HG03571 (cell line): ENCODE measurements at regions not wholly inside any gene's neighbourhood (a gene's known extent, or its start where the extent isn't known, plus 50 kb on each side); places are given as distances from the start of the nearest gene placed in this dataset.

ENCODE experiments used
- ATAC-seq: cut with Tn5 transposase; IDR thresholded peaks from one replicate; pipeline ENCODE4 v1.9.1; 2021; ENCODE audit not compliant: unreplicated experiment

GRCh38 chr14:104383996-104384775, 195.4 kb upstream of the C14orf180 start:
- no peak for ATAC-seq

- ATAC-seq, result no peak
Measured at GRCh38 chr14:104384776-104385071, 194.8 kb upstream of the C14orf180 start.

DNA sequence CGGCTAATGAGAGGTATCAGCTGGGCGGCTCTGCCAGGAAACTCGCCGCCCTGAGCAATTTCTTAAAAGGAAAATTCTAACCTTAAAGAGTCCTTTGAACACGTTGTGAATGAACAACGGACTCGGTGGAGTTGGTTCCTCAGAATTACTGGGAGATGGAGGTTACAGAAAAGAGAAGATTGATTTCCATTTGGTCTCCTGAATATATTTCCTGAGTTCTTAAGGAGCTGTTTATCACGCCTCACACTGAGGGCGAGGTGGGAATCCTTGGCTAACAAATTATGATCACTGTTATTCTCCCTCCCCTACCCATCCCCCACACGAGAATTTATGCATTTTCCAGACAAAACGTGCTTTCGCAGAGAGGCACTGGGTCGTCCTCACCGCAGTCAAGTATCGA, 194.5 kb upstream of the C14orf180 start:
- ATAC-seq, result no peak

- ATAC-seq, result no peak
Measured at GRCh38 chr14:104385531-104386101, 193.9 kb upstream of the C14orf180 start.

DNA sequence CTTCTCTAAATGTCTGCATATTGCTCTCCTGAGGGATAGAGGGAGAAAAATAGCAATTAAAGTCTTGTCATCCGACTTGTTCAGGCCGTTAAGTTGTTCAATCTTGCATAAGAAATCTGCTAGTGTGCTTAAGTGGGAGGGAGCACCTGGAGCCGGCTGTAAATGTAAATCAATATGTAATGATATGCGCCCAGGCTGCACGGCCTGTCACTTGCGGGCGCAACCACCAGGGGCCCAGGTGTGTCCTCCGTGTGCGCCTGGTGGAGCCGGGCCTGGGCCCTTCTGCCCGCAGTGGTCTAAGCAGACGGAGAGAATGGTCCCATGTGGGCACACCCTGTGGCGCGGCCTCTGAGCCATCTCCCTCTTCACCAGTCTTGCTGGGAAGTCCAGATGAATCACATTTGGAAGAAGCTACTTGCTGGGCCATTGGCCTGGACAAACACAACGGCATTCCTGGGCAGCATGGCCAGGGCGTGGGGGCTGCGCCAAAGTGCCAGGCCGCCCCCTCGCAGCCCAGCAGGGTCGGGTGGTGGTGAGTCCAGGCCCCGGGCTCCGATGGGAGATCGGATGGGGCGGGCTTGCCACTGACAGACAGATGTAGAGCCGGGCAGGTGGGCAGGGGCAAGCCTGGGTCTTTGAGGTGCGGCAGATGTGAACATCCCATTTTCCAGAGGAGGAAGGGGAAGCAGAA, 193.3 kb upstream of the C14orf180 start:
- ATAC-seq, result no peak

DNA sequence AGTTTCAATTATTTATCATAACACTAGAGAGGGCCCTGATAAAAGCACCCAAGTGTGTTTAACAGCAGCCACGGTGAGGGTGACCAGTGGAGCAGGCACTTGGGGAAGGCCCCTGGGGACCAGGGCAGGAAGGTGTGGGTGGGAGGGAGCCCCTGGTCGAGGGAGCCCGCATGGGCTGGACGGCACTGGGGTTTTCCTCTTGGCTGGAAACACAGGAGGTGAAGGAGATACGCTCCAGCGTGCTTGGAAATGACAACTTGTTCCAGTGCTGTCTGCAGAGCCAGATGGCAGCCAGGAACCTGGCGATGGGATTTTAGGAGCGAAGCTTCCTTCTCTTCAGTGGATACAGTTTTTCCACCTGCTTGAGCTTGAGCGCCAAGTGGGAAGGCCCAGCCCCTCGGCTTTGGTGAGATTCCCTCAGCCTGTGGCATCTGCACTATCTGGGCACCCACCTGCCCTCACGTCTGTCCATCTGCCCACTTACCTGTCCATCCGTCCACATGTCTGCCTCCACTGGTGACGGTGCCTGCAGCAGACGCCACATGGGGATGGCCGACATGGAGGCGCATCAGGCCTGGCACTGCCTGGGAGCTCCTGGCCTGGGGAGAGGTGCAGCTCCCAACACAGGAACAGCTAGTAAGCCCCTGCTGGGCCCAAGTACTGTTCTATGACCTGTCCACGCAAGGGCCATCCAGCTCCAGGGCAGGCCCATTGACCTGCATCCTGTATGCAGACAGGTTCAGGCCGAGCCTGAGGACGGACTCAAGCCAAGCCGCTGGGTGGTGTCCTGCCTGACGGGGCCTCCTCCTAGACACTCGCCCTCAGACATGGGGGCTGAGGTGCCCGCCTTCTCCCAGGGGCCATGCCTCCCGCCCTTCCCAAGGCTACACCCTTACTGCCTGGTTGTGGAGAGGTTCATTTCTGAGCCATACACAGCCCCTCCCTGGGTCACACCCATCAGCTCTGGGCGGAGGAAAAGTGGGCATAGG, 192.2 kb upstream of the C14orf180 start:
- no peak for ATAC-seq

DNA sequence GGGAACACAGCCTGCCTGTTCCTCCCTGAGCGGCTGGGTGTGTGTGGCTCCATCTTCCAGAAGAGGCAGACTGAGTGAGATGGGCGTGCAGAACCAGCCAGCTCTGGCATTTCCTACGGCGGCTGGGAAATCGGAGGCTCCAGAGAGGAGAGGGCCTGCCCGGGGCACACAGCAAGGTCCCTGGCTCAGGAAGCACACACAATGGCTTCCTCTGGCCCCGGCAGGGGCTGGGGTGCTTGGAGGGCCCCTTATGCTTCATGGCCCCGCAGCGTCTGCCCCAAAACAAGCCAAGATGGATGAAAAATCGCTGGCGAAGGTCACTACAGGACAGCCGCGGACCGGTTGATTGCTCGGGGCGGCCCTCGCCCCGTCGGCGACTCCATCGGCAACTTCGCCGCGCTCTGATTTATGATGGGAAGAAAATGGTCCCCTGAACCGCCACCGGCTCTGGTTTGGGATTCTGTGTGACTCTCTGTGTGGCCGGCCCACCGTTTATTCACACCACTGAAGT, 191.5 kb upstream of the C14orf180 start:
- no peak for ATAC-seq

DNA sequence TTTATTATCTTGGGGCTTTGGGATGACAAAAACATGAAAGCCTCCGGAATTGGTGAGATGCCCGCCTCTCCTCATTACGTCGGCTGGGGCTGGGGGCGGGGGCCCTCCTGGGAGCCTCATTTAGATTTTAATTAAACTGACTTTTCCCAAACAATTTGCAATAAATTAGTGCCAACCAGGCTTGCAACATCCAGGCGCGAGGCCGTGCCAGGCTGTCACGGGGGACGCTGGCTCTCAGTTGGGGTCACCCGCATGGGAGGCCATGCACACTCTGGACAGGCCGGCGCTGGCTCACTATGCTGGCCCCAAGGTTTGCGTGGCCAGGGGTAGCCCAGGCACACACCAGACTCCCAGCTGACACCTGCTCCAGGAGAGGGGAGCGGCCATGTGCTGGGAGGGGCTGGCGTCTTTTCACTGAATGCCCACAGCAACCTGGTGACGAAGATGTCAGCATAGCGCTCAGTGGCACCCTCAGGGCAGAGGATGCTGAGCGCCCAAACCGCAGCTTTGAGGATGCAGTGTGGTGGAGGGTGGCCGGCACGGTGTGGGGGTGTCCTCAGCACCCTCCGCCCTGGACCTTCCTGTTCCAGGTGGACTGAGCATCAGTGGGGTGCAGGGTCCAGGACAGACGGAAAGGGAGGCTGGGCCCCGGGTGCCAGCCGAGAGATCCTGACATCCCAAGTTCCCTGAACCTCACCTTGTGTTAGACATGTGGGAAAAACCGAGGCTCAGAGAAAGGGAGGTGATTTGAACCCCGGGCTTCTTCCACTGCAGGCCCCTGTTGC, 190.8 kb upstream of the C14orf180 start:
- no peak for ATAC-seq

- no peak for ATAC-seq
Measured at GRCh38 chr14:104389326-104390220, 190.0 kb upstream of the C14orf180 start.

DNA sequence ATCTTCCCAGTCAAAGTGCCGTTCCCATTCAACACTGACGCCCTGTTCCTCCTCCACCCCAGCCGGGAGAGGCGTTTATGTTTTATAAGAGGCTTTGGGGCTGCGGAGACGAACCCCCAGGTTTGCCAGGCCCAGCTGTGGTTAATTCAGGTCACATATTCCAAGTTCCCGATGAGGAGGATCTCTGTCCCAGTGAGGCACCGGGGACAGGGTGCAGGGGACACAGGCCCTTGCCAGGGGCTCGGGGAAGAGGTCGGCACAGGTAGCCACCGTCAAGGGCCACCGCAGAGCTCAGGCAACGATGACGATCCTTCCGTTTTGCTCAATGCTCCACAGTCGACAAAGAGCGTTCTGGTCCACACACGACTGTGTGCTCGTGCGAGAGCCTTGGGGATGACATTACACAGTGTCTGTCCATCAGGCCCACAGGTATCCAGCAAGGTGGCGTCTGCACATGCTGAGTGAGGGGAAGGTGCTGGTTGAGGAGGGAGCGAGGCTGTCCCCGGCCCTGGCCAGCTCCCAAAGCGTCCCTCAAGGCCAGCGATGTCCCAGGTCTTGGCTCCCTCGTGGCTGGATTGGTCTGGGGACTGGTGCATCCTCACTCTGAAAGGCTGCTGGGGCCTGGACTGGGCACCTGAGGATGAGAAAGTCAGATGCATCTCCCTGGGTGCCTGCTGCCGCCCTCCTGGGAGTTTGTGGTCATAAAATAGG, 189.2 kb upstream of the C14orf180 start:
- ATAC-seq, result no peak

DNA sequence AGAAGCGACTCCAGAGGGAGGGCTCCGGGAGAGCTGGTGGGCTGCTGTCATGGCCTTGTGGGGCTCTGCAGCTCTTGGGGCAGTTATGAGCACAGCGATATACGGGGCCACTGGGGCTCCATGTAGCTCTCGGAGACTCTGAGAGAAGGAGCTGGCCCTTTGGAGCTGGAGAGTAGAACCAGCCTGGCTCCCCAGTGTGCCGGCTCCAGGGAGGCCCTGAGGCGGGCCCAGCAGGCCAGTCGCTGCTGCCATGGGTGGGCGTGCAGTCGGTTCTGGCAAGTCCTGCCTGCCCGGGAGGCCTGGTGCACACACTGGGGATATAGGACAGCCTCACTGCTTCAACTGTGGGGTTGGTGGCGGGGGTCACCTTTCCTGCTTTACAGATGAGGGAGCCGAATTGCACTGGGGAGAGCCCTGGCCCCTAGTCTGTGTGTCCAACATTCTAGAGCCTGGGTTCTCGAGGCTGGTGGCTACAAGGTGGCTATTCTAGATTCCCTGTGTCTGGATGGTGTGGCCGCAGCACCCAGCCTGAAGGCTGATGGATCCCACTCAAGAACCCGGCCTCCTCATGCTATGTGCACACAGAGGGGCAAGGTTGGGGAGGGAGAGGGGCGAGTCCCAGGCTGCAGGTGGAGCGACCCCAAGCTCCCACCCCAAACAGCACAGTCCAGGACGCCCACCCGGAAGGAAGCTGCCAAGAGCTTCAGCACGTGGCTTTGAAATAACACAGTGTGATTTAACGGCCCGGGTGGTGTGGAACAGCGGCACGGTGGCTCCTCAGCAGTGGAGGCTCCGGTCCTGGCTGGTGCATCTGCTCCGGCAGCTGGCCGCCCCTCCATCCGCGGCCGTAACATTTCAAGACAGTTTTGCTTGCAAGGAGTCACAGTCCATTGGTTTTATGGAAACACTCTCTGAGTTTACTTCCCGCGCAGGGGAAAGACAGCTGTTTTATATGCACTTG, 188.3 kb upstream of the C14orf180 start:
- ATAC-seq, result no peak

- ATAC-seq, result no peak
Measured at GRCh38 chr14:104392001-104392395, 187.6 kb upstream of the C14orf180 start.

GRCh38 chr14:104392396-104393198, 187.0 kb upstream of the C14orf180 start:
- ATAC-seq, result no peak

DNA sequence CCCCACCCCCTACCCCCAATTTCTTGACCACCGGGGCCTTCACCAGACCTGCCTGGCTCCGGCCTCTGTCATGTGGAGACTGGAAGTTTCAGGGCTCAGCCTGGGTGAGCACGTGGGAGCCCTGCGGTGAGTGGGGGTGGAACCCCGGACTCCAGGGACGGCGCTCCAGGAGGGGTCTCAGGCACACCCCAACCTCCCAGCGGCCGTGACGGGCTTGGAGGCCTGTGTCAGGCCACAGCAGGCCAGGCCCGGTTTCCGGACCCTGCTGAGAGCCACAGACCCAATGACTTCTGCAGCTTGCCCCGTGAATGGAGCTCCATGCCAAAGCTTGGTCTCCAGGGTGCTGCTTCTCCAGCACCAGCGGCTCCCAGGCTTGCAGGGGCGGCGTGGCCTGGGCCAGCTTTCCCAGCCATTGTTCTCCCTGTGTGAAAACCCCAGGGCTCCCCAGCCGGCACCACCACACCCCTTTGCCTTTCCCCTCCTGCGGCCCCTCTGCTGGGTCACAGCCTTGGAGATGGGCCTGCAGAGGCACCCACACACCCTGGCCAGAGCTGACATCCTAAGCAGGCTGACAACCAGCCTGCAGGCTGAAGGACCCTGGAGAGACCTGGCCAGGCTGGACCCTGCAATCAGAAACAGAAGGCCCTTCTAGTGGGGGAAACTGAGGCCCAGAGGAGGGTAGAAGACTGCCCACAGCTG, 186.2 kb upstream of the C14orf180 start:
- no peak for ATAC-seq

- ATAC-seq, result peak; percentile 70
Measured at GRCh38 chr14:104393898-104394381, 185.6 kb upstream of the C14orf180 start.

- no peak for ATAC-seq
Measured at GRCh38 chr14:104394409-104394851, 185.1 kb upstream of the C14orf180 start.
